Mucosa of descending colon (tissue), 3 donors: ENCODE measurements at regions not wholly inside any gene's neighbourhood (a gene's known extent, or its start where the extent isn't known, plus 50 kb on each side); places are given as distances from the start of the nearest gene placed in this dataset.
A peak's percentile ranks its signal among the peaks of the same experiment; 100 is the strongest.

Source experiments
- ATAC-seq: fragments of 200-7000 bp; cut with Tn5 transposase; one replicate; pipeline ENCODE4 v1.9.1; 2020; ENCODE audit warnings: mild to moderate bottlenecking, moderate library complexity
- DNase-seq, 3 donors: peaks; one replicate each; pipeline ENCODE4 v3.0.0-alpha.2; 2020
- H3K36me3 ChIP-seq: fragments of 200-600 bp; one replicate; pipeline ENCODE4 v1.8.0; 2021; ENCODE audit warnings: low read depth, mild to moderate bottlenecking
- H3K4me1 ChIP-seq: fragments of 200-600 bp; one replicate; pipeline ENCODE4 v1.8.0; 2021; ENCODE audit warnings: low read depth, mild to moderate bottlenecking
- H3K4me3 ChIP-seq: fragments of 200-600 bp; one replicate; pipeline ENCODE4 v1.8.0; 2021; ENCODE audit warnings: mild to moderate bottlenecking
- H3K9me3 ChIP-seq: fragments of 200-600 bp; one replicate; pipeline ENCODE4 v1.8.0; 2021; ENCODE audit warnings: mild to moderate bottlenecking
- CTCF ChIP-seq: fragments of 200-600 bp; IDR thresholded peaks from one replicate; pipeline ENCODE4 v1.8.0; 2022; ENCODE audit warnings: antibody characterized with exemption, mild to moderate bottlenecking
- intact Hi-C, 2 donors: fragments of 100-400 bp; cut with DNase I in 1 of 2; cut with micrococcal nuclease in 1 of 2; formaldehyde crosslinking; loops; one replicate each; pipeline versions ENCODE4 v1.11.0 to v1.11.1; 2022; cut with DNase I, micrococcal nuclease
- donor health status: DM: no; HTN: no; CAD: no; lungs with moderate emphysema.
- donor health status: DM: no; HTN: no; CAD: no.
- donor health status: DM: no; HTN: yes; CAD: no.

GRCh38 chr2:66674087-66674486 is 239.2 kb downstream of the MEIS1 start:
- no peak for TF ChIP-seq CTCF
- Histone ChIP-seq H3K36me3 (no peaks in the 10 kb centered on the region), H3K9me3 (no peaks in the 10 kb centered on the region), H3K4me1 (no peaks in the 10 kb centered on the region), H3K4me3 (no peak overlapping the region)
- intact Hi-C loops, result no loop called here
- ATAC-seq (no peak), DNase-seq (no peak)

DNA sequence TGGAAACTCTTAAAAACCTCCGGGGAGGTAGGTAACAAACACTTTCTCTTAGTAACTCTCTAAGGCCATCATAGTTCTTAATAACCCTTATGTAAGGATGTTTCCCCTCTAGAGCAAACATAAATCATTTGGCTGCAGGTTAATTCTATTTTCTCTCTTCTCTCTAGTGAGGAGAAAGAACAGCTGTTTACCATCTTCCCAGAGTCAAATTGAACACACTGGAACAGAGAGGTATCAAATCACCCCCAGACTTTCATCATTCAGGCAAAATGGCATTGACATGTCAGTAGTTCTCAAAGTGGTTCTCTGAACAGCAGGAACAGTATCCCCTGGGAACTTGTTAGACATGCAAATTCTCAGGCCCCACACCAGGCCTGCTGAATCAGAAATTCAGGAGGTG is 240.7 kb downstream of the MEIS1 start:
- no peaks in the 10 kb centered on the region for H3K36me3 ChIP-seq
- intact Hi-C loops, result no loop called here
- DNase-seq, result no peak
- no peak overlapping the region for H3K4me3 ChIP-seq
- H3K9me3 ChIP-seq, result no peaks in the 10 kb centered on the region
- ATAC-seq, result no peak
- TF ChIP-seq CTCF, result no peak
- H3K4me1 ChIP-seq, result no peaks in the 10 kb centered on the region

DNA sequence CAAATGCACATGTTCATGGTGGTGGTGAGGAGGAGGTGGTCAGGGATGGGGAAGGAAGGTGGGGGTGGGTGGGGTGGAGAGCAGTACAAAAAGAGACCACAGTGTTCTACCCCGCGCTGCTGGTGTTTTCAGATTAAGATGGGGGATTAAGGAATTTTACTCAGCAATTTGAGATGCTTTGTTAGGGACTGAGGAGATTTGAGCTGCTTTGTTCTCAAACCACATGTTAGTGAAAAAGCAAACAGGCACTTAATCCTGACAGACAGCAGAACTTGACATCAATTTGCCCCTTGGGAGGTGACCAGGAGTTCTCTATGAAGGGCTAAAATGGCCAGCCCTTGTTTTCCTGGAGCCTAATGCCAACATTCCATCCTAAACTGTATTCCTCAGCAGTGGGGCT is 244.5 kb downstream of the MEIS1 start:
- ATAC-seq (no peak), DNase-seq (no peak)
- intact Hi-C loops, result no loop called here
- no peaks in the 10 kb centered on the region for H3K4me1 ChIP-seq
- no peaks in the 10 kb centered on the region for H3K36me3 ChIP-seq
- no peaks in the 10 kb centered on the region for H3K9me3 ChIP-seq
- TF ChIP-seq CTCF, result no peak
- H3K4me3 ChIP-seq, result no peak overlapping the region

- TF ChIP-seq CTCF, result no peak
- DNase-seq (no peak), ATAC-seq (peak; percentile 40)
- intact Hi-C loops, result no loop called here
- no peak overlapping the region for H3K4me3 ChIP-seq
- no peaks in the 10 kb centered on the region for H3K4me1 ChIP-seq
- H3K36me3 ChIP-seq, result no peaks in the 10 kb centered on the region
- no peaks in the 10 kb centered on the region for H3K9me3 ChIP-seq
Observed at GRCh38 chr2:66682476-66682875, 247.6 kb downstream of the MEIS1 start.

- TF ChIP-seq CTCF, result no peak
- Histone ChIP-seq H3K4me3 (no peak overlapping the region), H3K36me3 (no peaks in the 10 kb centered on the region), H3K4me1 (no peaks in the 10 kb centered on the region), H3K9me3 (no peaks in the 10 kb centered on the region)
- intact Hi-C loops, result no loop called here
- no peak for DNase-seq
- ATAC-seq, result no peak
Observed at GRCh38 chr2:66683064-66683463, 248.1 kb downstream of the MEIS1 start.

GRCh38 chr2:66683599-66683998 is 248.7 kb downstream of the MEIS1 start:
- no peak for TF ChIP-seq CTCF
- no peaks in the 10 kb centered on the region for H3K36me3 ChIP-seq
- H3K9me3 ChIP-seq, result no peaks in the 10 kb centered on the region
- ATAC-seq (peak; percentile 65), DNase-seq (peak in 1 of 3 donors; percentile 32)
- intact Hi-C loops, result no loop called here
- H3K4me1 ChIP-seq, result no peaks in the 10 kb centered on the region
- H3K4me3 ChIP-seq, result no peak overlapping the region
